ENCODE measurements at regions not wholly inside any gene's neighbourhood (a gene's known extent, or its start where the extent isn't known, plus 50 kb on each side); places are given as distances from the start of the nearest gene placed in this dataset.
"Not testable (repeated sequence)": the region's sequence is repeated elsewhere in the genome, so short reads cannot be mapped to it uniquely, and the experiment has no call there.

- DNase-seq (ENCODE audit: low read depth, low spot score): not testable (repeated sequence)
Observed at GRCh38 chr3:194038346-194038745, 97.6 kb upstream of the HES1 start.

- no peak for DNase-seq (ENCODE audit: low read depth, low spot score)
Observed at GRCh38 chr3:194038960-194039359, 97.0 kb upstream of the HES1 start.

GRCh38 chr3:194040516-194041273 is 95.3 kb upstream of the HES1 start:
- no peak for DNase-seq (ENCODE audit: low read depth, low spot score)

- no peak for DNase-seq (ENCODE audit: low read depth, low spot score)
Observed at GRCh38 chr3:194042927-194043326, 93.0 kb upstream of the HES1 start.

GRCh38 chr3:194043516-194043915 is 92.4 kb upstream of the HES1 start:
- DNase-seq (ENCODE audit: low read depth, low spot score): peak; percentile 23

- no peak for DNase-seq (ENCODE audit: low read depth, low spot score)
Observed at GRCh38 chr3:194045289-194045688, 90.7 kb upstream of the HES1 start.

- DNase-seq (ENCODE audit: low read depth, low spot score): no peak
Observed at GRCh38 chr3:194045919-194046318, 90.0 kb upstream of the HES1 start.

- DNase-seq (ENCODE audit: low read depth, low spot score): no peak
Observed at GRCh38 chr3:194046531-194046930, 89.4 kb upstream of the HES1 start.

GRCh38 chr3:194046995-194047645 is 88.8 kb upstream of the HES1 start:
- DNase-seq (ENCODE audit: low read depth, low spot score): no peak

GRCh38 chr3:194049394-194049793 is 86.6 kb upstream of the HES1 start:
- no peak for DNase-seq (ENCODE audit: low read depth, low spot score)

- DNase-seq (ENCODE audit: low read depth, low spot score): no peak
Observed at GRCh38 chr3:194050782-194051320, 85.1 kb upstream of the HES1 start.

GRCh38 chr3:194051366-194052149 is 84.4 kb upstream of the HES1 start:
- no peak for DNase-seq (ENCODE audit: low read depth, low spot score)

- no peak for DNase-seq (ENCODE audit: low read depth, low spot score)
Observed at GRCh38 chr3:194053136-194053535, 82.8 kb upstream of the HES1 start.

- DNase-seq (ENCODE audit: low read depth, low spot score): no peak
Observed at GRCh38 chr3:194054016-194054415, 81.9 kb upstream of the HES1 start.

GRCh38 chr3:194054540-194054939 is 81.4 kb upstream of the HES1 start:
- DNase-seq (ENCODE audit: low read depth, low spot score): no peak

- DNase-seq (ENCODE audit: low read depth, low spot score): no peak
Observed at GRCh38 chr3:194054961-194055360, 81.0 kb upstream of the HES1 start.

- not testable (repeated sequence) for DNase-seq (ENCODE audit: low read depth, low spot score)
Observed at GRCh38 chr3:194056323-194056722, 79.6 kb upstream of the HES1 start.

- DNase-seq (ENCODE audit: low read depth, low spot score): no peak
Observed at GRCh38 chr3:194056731-194057415, 79.1 kb upstream of the HES1 start.

- DNase-seq (ENCODE audit: low read depth, low spot score): no peak
Observed at GRCh38 chr3:194057570-194058188, 78.3 kb upstream of the HES1 start.

GRCh38 chr3:194058189-194058571 is 77.8 kb upstream of the HES1 start:
- DNase-seq (ENCODE audit: low read depth, low spot score): no peak

- DNase-seq (ENCODE audit: low read depth, low spot score): no peak
Observed at GRCh38 chr3:194058753-194059152, 77.2 kb upstream of the HES1 start.

Data from smooth muscle cell of the brain vasculature (primary cell).